ENCODE measurements at regions not wholly inside any gene's neighbourhood (a gene's known extent, or its start where the extent isn't known, plus 50 kb on each side); places are given as distances from the start of the nearest gene placed in this dataset.

- no peak overlapping the region for H3K4me3 ChIP-seq (ENCODE audit: control insufficient read depth, low read depth, low read length)
- no peak for DNase-seq (ENCODE audit: low read depth)
- no peak for TF ChIP-seq CTCF (conservative IDR thresholded peaks at IDR 0.05; ENCODE audit: control insufficient read depth, insufficient read depth, low read depth, low read length)
Observed at GRCh38 chr2:5914811-5915611, 222.8 kb downstream of the SOX11 start.

GRCh38 chr2:5915881-5916310 lies 223.7 kb downstream of the SOX11 start:
- no peak overlapping the region for H3K4me3 ChIP-seq (ENCODE audit: control insufficient read depth, low read depth, low read length)
- no peak for DNase-seq (ENCODE audit: low read depth)
- TF ChIP-seq CTCF (conservative IDR thresholded peaks at IDR 0.05; ENCODE audit: control insufficient read depth, insufficient read depth, low read depth, low read length), result no peak

- no peak overlapping the region for H3K4me3 ChIP-seq (ENCODE audit: control insufficient read depth, low read depth, low read length)
- DNase-seq (ENCODE audit: low read depth), result no peak
- TF ChIP-seq CTCF (conservative IDR thresholded peaks at IDR 0.05; ENCODE audit: control insufficient read depth, insufficient read depth, low read depth, low read length), result no peak
Observed at GRCh38 chr2:5921081-5921642, 229.0 kb downstream of the SOX11 start.

- H3K4me3 ChIP-seq (ENCODE audit: control insufficient read depth, low read depth, low read length), result no peak overlapping the region
Observed at GRCh38 chr2:5923957-5924945, 232.1 kb downstream of the SOX11 start.

GRCh38 chr2:5925604-5926003 lies 233.4 kb downstream of the SOX11 start:
- no peak for DNase-seq (ENCODE audit: low read depth)
- no peak overlapping the region for H3K4me3 ChIP-seq (ENCODE audit: control insufficient read depth, low read depth, low read length)
- no peak for TF ChIP-seq CTCF (conservative IDR thresholded peaks at IDR 0.05; ENCODE audit: control insufficient read depth, insufficient read depth, low read depth, low read length)

More at GRCh38 chr2:5923957-5924945, 232.1 kb downstream of the SOX11 start:
- TF ChIP-seq CTCF (conservative IDR thresholded peaks at IDR 0.05; ENCODE audit: control insufficient read depth, insufficient read depth, low read depth, low read length), result no peak
- DNase-seq (ENCODE audit: low read depth), result no peak

GRCh38 chr2:5926871-5927512 lies 234.8 kb downstream of the SOX11 start:
- no peak for TF ChIP-seq CTCF (conservative IDR thresholded peaks at IDR 0.05; ENCODE audit: control insufficient read depth, insufficient read depth, low read depth, low read length)
- no peak for DNase-seq (ENCODE audit: low read depth)
- H3K4me3 ChIP-seq (ENCODE audit: control insufficient read depth, low read depth, low read length), result no peak overlapping the region
